ENCODE measurements at regions not wholly inside any gene's neighbourhood (a gene's known extent, or its start where the extent isn't known, plus 50 kb on each side); places are given as distances from the start of the nearest gene placed in this dataset.

DNA sequence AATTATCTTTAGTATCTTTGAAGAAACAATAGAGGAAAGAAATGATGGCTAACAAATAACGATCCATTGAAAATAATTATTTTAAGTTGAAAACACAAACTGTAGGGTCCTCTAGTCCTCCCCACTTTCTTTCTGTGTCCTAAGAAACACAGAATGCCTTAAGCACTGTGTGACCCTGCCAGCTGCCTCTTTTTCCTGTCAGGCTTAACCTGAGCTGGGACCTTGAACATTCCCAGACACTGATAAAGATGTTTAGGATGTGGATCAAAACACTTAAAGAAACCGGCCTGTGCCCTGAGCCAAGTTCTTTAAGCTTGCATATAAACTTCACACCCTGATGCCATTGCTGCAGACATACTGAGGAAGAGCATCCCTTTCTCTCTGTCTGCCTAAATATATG, 755.4 kb upstream of the VRK2 start:
- TF ChIP-seq, protein P1, sequence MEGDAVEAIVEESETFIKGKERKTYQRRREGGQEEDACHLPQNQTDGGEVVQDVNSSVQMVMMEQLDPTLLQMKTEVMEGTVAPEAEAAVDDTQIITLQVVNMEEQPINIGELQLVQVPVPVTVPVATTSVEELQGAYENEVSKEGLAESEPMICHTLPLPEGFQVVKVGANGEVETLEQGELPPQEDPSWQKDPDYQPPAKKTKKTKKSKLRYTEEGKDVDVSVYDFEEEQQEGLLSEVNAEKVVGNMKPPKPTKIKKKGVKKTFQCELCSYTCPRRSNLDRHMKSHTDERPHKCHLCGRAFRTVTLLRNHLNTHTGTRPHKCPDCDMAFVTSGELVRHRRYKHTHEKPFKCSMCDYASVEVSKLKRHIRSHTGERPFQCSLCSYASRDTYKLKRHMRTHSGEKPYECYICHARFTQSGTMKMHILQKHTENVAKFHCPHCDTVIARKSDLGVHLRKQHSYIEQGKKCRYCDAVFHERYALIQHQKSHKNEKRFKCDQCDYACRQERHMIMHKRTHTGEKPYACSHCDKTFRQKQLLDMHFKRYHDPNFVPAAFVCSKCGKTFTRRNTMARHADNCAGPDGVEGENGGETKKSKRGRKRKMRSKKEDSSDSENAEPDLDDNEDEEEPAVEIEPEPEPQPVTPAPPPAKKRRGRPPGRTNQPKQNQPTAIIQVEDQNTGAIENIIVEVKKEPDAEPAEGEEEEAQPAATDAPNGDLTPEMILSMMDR (conservative IDR thresholded peaks at IDR 0.05), result no peak
- TF ChIP-seq EZH2 (IDR thresholded peaks at IDR 0.05; ENCODE audit: low read depth), result no peak

All from PC-9 (cell line).